HCT116 (cell line): ENCODE measurements at regions not wholly inside any gene's neighbourhood (a gene's known extent, or its start where the extent isn't known, plus 50 kb on each side); places are given as distances from the start of the nearest gene placed in this dataset.

ENCODE experiments used
- ATAC-seq: fragments of 200-7000 bp; cut with Tn5 transposase; 2 replicates; pipeline ENCODE4 v1.9.1; 2020; ENCODE audit warnings: mild to moderate bottlenecking, moderate library complexity
- BruUV-seq: library from RNA; stranded (reverse); fragments of 400-500 nt; replicated peaks from 2 replicates; lab custom pipeline; 2021; lab: Mats Ljungman, UMichigan
- CTCF ChIA-PET: fragments of 300-600 bp; sonication (Branson Sonifier 250); formaldehyde crosslinking; loops from one replicate; lab custom pipeline; 2021; ENCODE audit warnings: antibody characterized with exemption; lab: Charles Lee
- POLR2A ChIA-PET: fragments of 300-600, 350-600 bp; sonication (Branson Sonifier 250); formaldehyde crosslinking; loops from one replicate; lab custom pipeline; 2021; ENCODE audit warnings: antibody characterized with exemption; lab: Charles Lee
- RAD21 ChIA-PET, 2 experiments: fragments of 300-600 bp; sonication (Branson Sonifier 250); formaldehyde crosslinking; loops; one replicate each; lab custom pipeline; 2023; ENCODE audit warnings: low total read pairs in 2 of 2; ENCODE audit not compliant: uncharacterized antibody in 2 of 2, unreplicated experiment in 2 of 2, low non-redundant PET in 1 of 2; lab: Charles Lee
- DNase-seq: peaks from one replicate; pipeline ENCODE4 v3.0.0-alpha.2; 2010; ENCODE audit warnings: low read depth, low spot score
- H2AFZ ChIP-seq: fragments of 200-600 bp; shearing (Covaris generic), sonication (generic); 2 replicates; pipeline ENCODE4 v1.6.1; 2017; ENCODE audit warnings: low read depth, mixed run types, mixed read lengths, antibody characterized with exemption, low read length; ENCODE audit not compliant: poor library complexity, severe bottlenecking
- H3K27ac ChIP-seq: 2 replicates; pipeline ENCODE4 v1.5.1; 2012; ENCODE audit warnings: low read depth, low read length
- H3K27me3 ChIP-seq: fragments of 200-600 bp; sonication (generic); 2 replicates; pipeline ENCODE4 v1.6.1; 2016; ENCODE audit warnings: mixed run types, low read length, mixed read lengths; ENCODE audit not compliant: insufficient read depth
- H3K36me3 ChIP-seq, 2 experiments: fragments of 200-500 bp in 1 of 2; fragments of 200-600 bp in 1 of 2; sonication (Bioruptor generic) in 1 of 2; sonication (generic) in 1 of 2; 2 replicates each; pipeline versions ENCODE4 v1.5.1 to v1.6.1; 2014 to 2016; ENCODE audit warnings: low read length in 2 of 2, inconsistent platforms in 1 of 2, mixed read lengths in 1 of 2, mixed run types in 1 of 2; ENCODE audit not compliant: insufficient read depth in 2 of 2, control insufficient read depth in 1 of 2
- H3K4me1 ChIP-seq, 2 experiments: fragments of 200-600 bp in 1 of 2; sonication (generic) in 1 of 2; 2 replicates each; pipeline versions ENCODE4 v1.5.1 to v1.6.1; 2012 to 2017; ENCODE audit warnings: low read length in 2 of 2, inconsistent platforms in 1 of 2, mild to moderate bottlenecking in 1 of 2, mixed read lengths in 1 of 2, mixed run types in 1 of 2, moderate library complexity in 1 of 2; ENCODE audit not compliant: insufficient read depth in 2 of 2, control insufficient read depth in 1 of 2
- H3K4me2 ChIP-seq: fragments of 200-600 bp; sonication (generic); 2 replicates; pipeline ENCODE4 v1.6.1; 2017; ENCODE audit warnings: mixed run types, low read length, mixed read lengths
- H3K4me3 ChIP-seq, 2 experiments: fragments of 200-600 bp in 1 of 2; sonication (generic) in 1 of 2; replicated peaks in 1 of 2; 2 replicates each; pipeline ENCODE4 v1.5.1; 2011 to 2016; ENCODE audit warnings: low read length in 2 of 2, control low read depth in 1 of 2, low read depth in 1 of 2, mild to moderate bottlenecking in 1 of 2, mixed read lengths in 1 of 2, mixed run types in 1 of 2
- H3K79me2 ChIP-seq: fragments of 200-600 bp; sonication (generic); 2 replicates; pipeline ENCODE4 v1.6.1; 2017; ENCODE audit warnings: mild to moderate bottlenecking, mixed run types, low read length, moderate library complexity, mixed read lengths; ENCODE audit not compliant: insufficient read depth
- H3K9ac ChIP-seq: fragments of 200-600 bp; sonication (generic); 2 replicates; pipeline ENCODE4 v1.6.1; 2016; ENCODE audit warnings: low read length, mixed read lengths
- H3K9me2 ChIP-seq: fragments of 200-600 bp; sonication (generic), shearing (Covaris generic); 2 replicates; pipeline ENCODE4 v1.6.1; 2017; ENCODE audit warnings: mixed run types, mild to moderate bottlenecking, moderate library complexity; ENCODE audit not compliant: insufficient read depth
- H3K9me3 ChIP-seq, 2 experiments: fragments of 200-500 bp in 1 of 2; fragments of 200-600 bp in 1 of 2; sonication (Bioruptor generic) in 1 of 2; sonication (generic) in 1 of 2; 2 replicates each; pipeline ENCODE4 v1.6.1; 2014 to 2017; ENCODE audit warnings: low read length in 2 of 2, mixed read lengths in 2 of 2, inconsistent platforms in 1 of 2, low read depth in 1 of 2, mild to moderate bottlenecking in 1 of 2, mixed run types in 1 of 2, moderate library complexity in 1 of 2; ENCODE audit not compliant: control insufficient read depth in 1 of 2, insufficient read depth in 1 of 2
- H4K20me1 ChIP-seq: fragments of 200-600 bp; sonication (generic), shearing (Covaris generic); 2 replicates; pipeline ENCODE4 v1.6.1; 2017; ENCODE audit warnings: mixed run types, mild to moderate bottlenecking, moderate library complexity; ENCODE audit not compliant: insufficient read depth
- CBX3 ChIP-seq: IDR thresholded peaks from 2 replicates; pipeline ENCODE4 v1.6.1; 2012; ENCODE audit warnings: low read depth
- CEBPB ChIP-seq: IDR thresholded peaks from 2 replicates; pipeline ENCODE4 v1.6.1; 2012; ENCODE audit warnings: low read depth
- ELF1 ChIP-seq: IDR thresholded peaks from 2 replicates; pipeline ENCODE4 v1.6.1; 2012; ENCODE audit warnings: low read depth, borderline replicate concordance
- EZH2phosphoT487 ChIP-seq: fragments of 200-600 bp; IDR thresholded peaks from 2 replicates; pipeline ENCODE4 v1.6.1; 2018; ENCODE audit warnings: antibody characterized with exemption, borderline replicate concordance
- FOSL1 ChIP-seq: IDR thresholded peaks from 2 replicates; pipeline ENCODE4 v1.6.1; 2012; ENCODE audit warnings: low read depth
- JUND ChIP-seq: IDR thresholded peaks from 2 replicates; pipeline ENCODE4 v1.6.1; 2012
- POLR2A ChIP-seq: IDR thresholded peaks from 2 replicates; pipeline ENCODE4 v1.7.0; 2011; ENCODE audit warnings: borderline replicate concordance; ENCODE audit not compliant: insufficient read depth, insufficient read length; ENCODE audit errors: extremely low read depth
- POLR2AphosphoS5 ChIP-seq: IDR thresholded peaks from 2 replicates; pipeline ENCODE4 v1.6.1; 2011; ENCODE audit warnings: mild to moderate bottlenecking, low read depth, low read length, moderate library complexity
- RAD21 ChIP-seq: IDR thresholded peaks from 2 replicates; pipeline ENCODE4 v1.6.1; 2012; ENCODE audit warnings: low read depth, mild to moderate bottlenecking
- SIN3A ChIP-seq: IDR thresholded peaks from 2 replicates; pipeline ENCODE4 v1.6.1; 2012; ENCODE audit warnings: low read depth
- SP1 ChIP-seq: IDR thresholded peaks from 2 replicates; pipeline ENCODE4 v1.6.1; 2012; ENCODE audit warnings: low read depth
- TCF7L2 ChIP-seq: IDR thresholded peaks from 2 replicates; pipeline ENCODE4 v1.7.0; 2011; ENCODE audit warnings: borderline replicate concordance, inconsistent platforms; ENCODE audit not compliant: insufficient read depth, insufficient read length; ENCODE audit errors: extremely low read depth
- YY1 ChIP-seq: IDR thresholded peaks from 2 replicates; pipeline ENCODE4 v1.6.1; 2011; ENCODE audit warnings: low read length, low read depth, moderate library complexity, mild to moderate bottlenecking; ENCODE audit not compliant: insufficient replicate concordance; ENCODE audit errors: extremely low read depth
- ZFX ChIP-seq: fragments of 450-650 bp; IDR thresholded peaks from 2 replicates; pipeline ENCODE4 v1.6.1; 2017
- ZNF274 ChIP-seq: fragments of 200-500 bp; sonication (Bioruptor generic); IDR thresholded peaks from 2 replicates; pipeline ENCODE4 v1.6.1; 2014; ENCODE audit warnings: mild to moderate bottlenecking, low read depth, low read length, inconsistent platforms
- intact Hi-C: fragments of 100-400 bp; cut with micrococcal nuclease; formaldehyde crosslinking; loops from 2 replicates; pipeline ENCODE4 v1.10.0; 2022
- TF ChIP-seq, protein P1 (sequence below): IDR thresholded peaks from 2 replicates; pipeline ENCODE4 v1.6.1; 2012
- TF ChIP-seq, protein P2 (sequence below): IDR thresholded peaks from 2 replicates; pipeline ENCODE4 v1.6.1; 2012
- TF ChIP-seq, protein P3 (sequence below), 3 experiments: fragments of 200-600 bp in 1 of 3; sonication (generic) in 1 of 3; IDR thresholded peaks in 2 of 3; conservative IDR thresholded peaks in 1 of 3; 2 replicates each; pipeline ENCODE4 v1.5.1; 2012 to 2017; ENCODE audit warnings: low read depth in 2 of 3, low read length in 2 of 3, antibody characterized with exemption in 1 of 3, borderline replicate concordance in 1 of 3, control low read depth in 1 of 3, mild to moderate bottlenecking in 1 of 3, mixed read lengths in 1 of 3, mixed run types in 1 of 3, moderate library complexity in 1 of 3; ENCODE audit not compliant: insufficient read depth in 1 of 3
- TF ChIP-seq, protein P4 (sequence below): IDR thresholded peaks from 2 replicates; pipeline ENCODE4 v1.6.1; 2012; ENCODE audit warnings: low read depth

DNA sequence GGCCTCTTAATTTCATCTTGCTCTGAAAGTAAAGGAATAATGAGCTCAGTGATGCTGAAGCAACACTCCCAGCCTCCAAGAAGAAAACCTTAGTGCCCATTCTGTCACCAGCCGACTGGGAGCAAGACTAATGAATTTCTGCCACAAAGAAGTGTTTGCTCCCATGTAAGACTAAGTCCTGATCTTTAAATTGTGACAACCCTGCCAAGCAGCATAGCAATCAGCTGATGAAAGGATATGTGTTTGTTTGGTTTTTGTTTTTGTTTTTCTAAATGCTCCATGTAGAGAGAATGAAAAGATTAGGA lies 113.7 kb upstream of the PALMD start:
- Histone ChIP-seq H4K20me1 (no peaks in the 10 kb centered on the region), H3K4me2 (no peak overlapping the region), H3K36me3 (no peaks in the 10 kb centered on the region), H3K4me3 (no peak overlapping the region), H3K9ac (no peak overlapping the region)
- CTCF ChIA-PET, result no interaction called here
- ATAC-seq, result no peak
- TF ChIP-seq, protein P1, sequence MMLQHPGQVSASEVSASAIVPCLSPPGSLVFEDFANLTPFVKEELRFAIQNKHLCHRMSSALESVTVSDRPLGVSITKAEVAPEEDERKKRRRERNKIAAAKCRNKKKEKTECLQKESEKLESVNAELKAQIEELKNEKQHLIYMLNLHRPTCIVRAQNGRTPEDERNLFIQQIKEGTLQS, result no peak
- TF ChIP-seq CEBPB (no peak), RAD21 (no peak), CBX3 (no peak), SIN3A (no peak), JUND (no peak), POLR2A (no peak), EZH2phosphoT487 (no peak), FOSL1 (no peak), TCF7L2 (no peak), YY1 (no peak), SP1 (no peak), POLR2AphosphoS5 (no peak), ELF1 (no peak), ZNF274 (no peak), ZFX (no peak)
- TF ChIP-seq, protein P2, sequence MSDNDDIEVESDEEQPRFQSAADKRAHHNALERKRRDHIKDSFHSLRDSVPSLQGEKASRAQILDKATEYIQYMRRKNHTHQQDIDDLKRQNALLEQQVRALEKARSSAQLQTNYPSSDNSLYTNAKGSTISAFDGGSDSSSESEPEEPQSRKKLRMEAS, result no peak
- TF ChIP-seq, protein P3, sequence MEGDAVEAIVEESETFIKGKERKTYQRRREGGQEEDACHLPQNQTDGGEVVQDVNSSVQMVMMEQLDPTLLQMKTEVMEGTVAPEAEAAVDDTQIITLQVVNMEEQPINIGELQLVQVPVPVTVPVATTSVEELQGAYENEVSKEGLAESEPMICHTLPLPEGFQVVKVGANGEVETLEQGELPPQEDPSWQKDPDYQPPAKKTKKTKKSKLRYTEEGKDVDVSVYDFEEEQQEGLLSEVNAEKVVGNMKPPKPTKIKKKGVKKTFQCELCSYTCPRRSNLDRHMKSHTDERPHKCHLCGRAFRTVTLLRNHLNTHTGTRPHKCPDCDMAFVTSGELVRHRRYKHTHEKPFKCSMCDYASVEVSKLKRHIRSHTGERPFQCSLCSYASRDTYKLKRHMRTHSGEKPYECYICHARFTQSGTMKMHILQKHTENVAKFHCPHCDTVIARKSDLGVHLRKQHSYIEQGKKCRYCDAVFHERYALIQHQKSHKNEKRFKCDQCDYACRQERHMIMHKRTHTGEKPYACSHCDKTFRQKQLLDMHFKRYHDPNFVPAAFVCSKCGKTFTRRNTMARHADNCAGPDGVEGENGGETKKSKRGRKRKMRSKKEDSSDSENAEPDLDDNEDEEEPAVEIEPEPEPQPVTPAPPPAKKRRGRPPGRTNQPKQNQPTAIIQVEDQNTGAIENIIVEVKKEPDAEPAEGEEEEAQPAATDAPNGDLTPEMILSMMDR (IDR thresholded peaks at IDR 0.05 in 2 of 3, conservative IDR thresholded peaks at IDR 0.05 in 1 of 3; ENCODE audit: borderline replicate concordance in 1 of 3, insufficient read depth in 1 of 3, low read depth in 2 of 3, low read length in 2 of 3), result no peak
- TF ChIP-seq, protein P4, sequence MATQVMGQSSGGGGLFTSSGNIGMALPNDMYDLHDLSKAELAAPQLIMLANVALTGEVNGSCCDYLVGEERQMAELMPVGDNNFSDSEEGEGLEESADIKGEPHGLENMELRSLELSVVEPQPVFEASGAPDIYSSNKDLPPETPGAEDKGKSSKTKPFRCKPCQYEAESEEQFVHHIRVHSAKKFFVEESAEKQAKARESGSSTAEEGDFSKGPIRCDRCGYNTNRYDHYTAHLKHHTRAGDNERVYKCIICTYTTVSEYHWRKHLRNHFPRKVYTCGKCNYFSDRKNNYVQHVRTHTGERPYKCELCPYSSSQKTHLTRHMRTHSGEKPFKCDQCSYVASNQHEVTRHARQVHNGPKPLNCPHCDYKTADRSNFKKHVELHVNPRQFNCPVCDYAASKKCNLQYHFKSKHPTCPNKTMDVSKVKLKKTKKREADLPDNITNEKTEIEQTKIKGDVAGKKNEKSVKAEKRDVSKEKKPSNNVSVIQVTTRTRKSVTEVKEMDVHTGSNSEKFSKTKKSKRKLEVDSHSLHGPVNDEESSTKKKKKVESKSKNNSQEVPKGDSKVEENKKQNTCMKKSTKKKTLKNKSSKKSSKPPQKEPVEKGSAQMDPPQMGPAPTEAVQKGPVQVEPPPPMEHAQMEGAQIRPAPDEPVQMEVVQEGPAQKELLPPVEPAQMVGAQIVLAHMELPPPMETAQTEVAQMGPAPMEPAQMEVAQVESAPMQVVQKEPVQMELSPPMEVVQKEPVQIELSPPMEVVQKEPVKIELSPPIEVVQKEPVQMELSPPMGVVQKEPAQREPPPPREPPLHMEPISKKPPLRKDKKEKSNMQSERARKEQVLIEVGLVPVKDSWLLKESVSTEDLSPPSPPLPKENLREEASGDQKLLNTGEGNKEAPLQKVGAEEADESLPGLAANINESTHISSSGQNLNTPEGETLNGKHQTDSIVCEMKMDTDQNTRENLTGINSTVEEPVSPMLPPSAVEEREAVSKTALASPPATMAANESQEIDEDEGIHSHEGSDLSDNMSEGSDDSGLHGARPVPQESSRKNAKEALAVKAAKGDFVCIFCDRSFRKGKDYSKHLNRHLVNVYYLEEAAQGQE, result no peak
- TF ChIP-seq, all 23 proteins: peak for 0
- intact Hi-C loops, result no loop called here
- Histone ChIP-seq H3K4me1 (no peaks in the 10 kb centered on the region), H3K79me2 (no peaks in the 10 kb centered on the region), H3K9me2 (no peaks in the 10 kb centered on the region), H2AFZ (no peak overlapping the region), H3K27ac (no peak overlapping the region), H3K27me3 (no peaks in the 10 kb centered on the region), H3K9me3 (no peaks in the 10 kb centered on the region)
- no peak for DNase-seq
- no TSS peak for BruUV-seq
- POLR2A ChIA-PET, result no interaction called here
- RAD21 ChIA-PET, result no interaction called here
